Neural cell (in vitro differentiated cells): ENCODE measurements at regions not wholly inside any gene's neighbourhood (a gene's known extent, or its start where the extent isn't known, plus 50 kb on each side); places are given as distances from the start of the nearest gene placed in this dataset.

Source experiments
- H2AFZ ChIP-seq: fragments of 200-600, 300-800 bp; sonication (generic), shearing (Covaris generic); 2 replicates; pipeline ENCODE4 v1.6.0; 2014; ENCODE audit warnings: low read depth, mild to moderate bottlenecking, antibody characterized with exemption, low read length, moderate library complexity
- H3F3A ChIP-seq: fragments of 200-600 bp; shearing (Covaris generic); 2 replicates; pipeline ENCODE4 v1.6.1; 2016; ENCODE audit warnings: mild to moderate bottlenecking, moderate library complexity, mixed read lengths, antibody characterized with exemption, low read length; ENCODE audit not compliant: insufficient read depth, poor library complexity, severe bottlenecking
- H3K27ac ChIP-seq: fragments of 200-600, 300-800 bp; sonication (generic), shearing (Covaris generic); 2 replicates; pipeline ENCODE4 v1.5.1; 2014; ENCODE audit warnings: mild to moderate bottlenecking, low read length, moderate library complexity
- H3K27me3 ChIP-seq: fragments of 300-800, 200-600 bp; sonication (generic), shearing (Covaris generic); 2 replicates; pipeline ENCODE4 v1.6.0; 2014; ENCODE audit warnings: mild to moderate bottlenecking, low read depth, low read length, moderate library complexity; ENCODE audit not compliant: insufficient read depth
- H3K36me3 ChIP-seq: fragments of 300-800, 200-600 bp; sonication (generic), shearing (Covaris generic); 2 replicates; pipeline ENCODE4 v1.5.1; 2014; ENCODE audit warnings: mild to moderate bottlenecking, antibody characterized with exemption, low read length, moderate library complexity; ENCODE audit not compliant: insufficient read depth
- H3K4me2 ChIP-seq: fragments of 300-800, 200-600 bp; sonication (generic), shearing (Covaris generic); 2 replicates; pipeline ENCODE4 v1.6.0; 2014; ENCODE audit warnings: mild to moderate bottlenecking, low read length
- H3K4me3 ChIP-seq: fragments of 300-800, 200-600 bp; sonication (generic), shearing (Covaris generic); 2 replicates; pipeline ENCODE4 v1.5.1; 2014; ENCODE audit warnings: mild to moderate bottlenecking, low read length, moderate library complexity
- H3K79me2 ChIP-seq: fragments of 200-600 bp; shearing (Covaris generic); replicated peaks from 2 replicates; pipeline ENCODE4 v1.6.0; 2014; ENCODE audit warnings: mild to moderate bottlenecking, low read length, moderate library complexity; ENCODE audit not compliant: insufficient read depth
- H3K9ac ChIP-seq: fragments of 300-800, 200-600 bp; sonication (generic), shearing (Covaris generic); 2 replicates; pipeline ENCODE4 v1.6.1; 2016; ENCODE audit warnings: mild to moderate bottlenecking, low read length, mixed read lengths
- H3K9me2 ChIP-seq: fragments of 200-600 bp; shearing (Covaris generic); 2 replicates; pipeline ENCODE4 v1.6.1; 2016; ENCODE audit warnings: mild to moderate bottlenecking, low read length, mixed read lengths; ENCODE audit not compliant: insufficient read depth
- H3K9me3 ChIP-seq: fragments of 200-600, 300-800 bp; sonication (generic), shearing (Covaris generic); 2 replicates; pipeline ENCODE4 v1.6.1; 2016; ENCODE audit warnings: mild to moderate bottlenecking, mixed run types, low read length, moderate library complexity, mixed read lengths
- H4K20me1 ChIP-seq: fragments of 200-600 bp; shearing (Covaris generic); 2 replicates; pipeline ENCODE4 v1.6.1; 2016; ENCODE audit warnings: mild to moderate bottlenecking, mixed run types; ENCODE audit not compliant: insufficient read depth
- CTCF ChIP-seq: fragments of 450-650 bp; IDR thresholded peaks from 2 replicates; pipeline ENCODE4 v1.5.1; 2014; ENCODE audit warnings: antibody characterized with exemption, mild to moderate bottlenecking, moderate library complexity; ENCODE audit not compliant: poor library complexity, severe bottlenecking
- EP300 ChIP-seq: fragments of 450-650 bp; conservative IDR thresholded peaks from 2 replicates; pipeline ENCODE4 v1.6.1; 2014; ENCODE audit warnings: antibody characterized with exemption, mild to moderate bottlenecking, moderate library complexity; ENCODE audit not compliant: poor library complexity, severe bottlenecking
- EZH2 ChIP-seq: fragments of 200-600, 300-800 bp; shearing (Covaris generic), sonication (generic); IDR thresholded peaks from 2 replicates; pipeline ENCODE4 v1.6.1; 2014; ENCODE audit warnings: antibody characterized with exemption, low read length, borderline replicate concordance, mild to moderate bottlenecking; ENCODE audit not compliant: insufficient read depth, poor library complexity, severe bottlenecking
- MXI1 ChIP-seq: fragments of 450-650 bp; conservative IDR thresholded peaks from 2 replicates; pipeline ENCODE4 v1.6.1; 2014; ENCODE audit warnings: antibody characterized with exemption, mild to moderate bottlenecking; ENCODE audit not compliant: poor library complexity, severe bottlenecking
- POLR2AphosphoS5 ChIP-seq: IDR thresholded peaks from 2 replicates; pipeline ENCODE4 v1.6.1; 2012
- RAD21 ChIP-seq: fragments of 450-650 bp; conservative IDR thresholded peaks from 2 replicates; pipeline ENCODE4 v1.6.1; 2014; ENCODE audit warnings: antibody characterized with exemption, mild to moderate bottlenecking, moderate library complexity
- REST ChIP-seq: IDR thresholded peaks from 2 replicates; pipeline ENCODE4 v1.6.1; 2012; ENCODE audit warnings: borderline replicate concordance
- SMC3 ChIP-seq: fragments of 450-650 bp; conservative IDR thresholded peaks from 2 replicates; pipeline ENCODE4 v1.6.1; 2014; ENCODE audit warnings: antibody characterized with exemption, mild to moderate bottlenecking, moderate library complexity; ENCODE audit not compliant: poor library complexity
- TAF1 ChIP-seq: IDR thresholded peaks from 2 replicates; pipeline ENCODE4 v1.6.1; 2012; ENCODE audit warnings: low read depth

- H3K9ac ChIP-seq: no peak overlapping the region
- no peaks in the 10 kb centered on the region for H3K9me3 ChIP-seq
- no peak overlapping the region for H3K4me2 ChIP-seq
- H3K4me3 ChIP-seq: no peak overlapping the region
- no peaks in the 10 kb centered on the region for H3K36me3 ChIP-seq
- no peaks in the 10 kb centered on the region for H4K20me1 ChIP-seq
- H3K79me2 ChIP-seq: no peaks in the 10 kb centered on the region
- no peaks in the 10 kb centered on the region for H3K27me3 ChIP-seq
- H3F3A ChIP-seq: no peaks in the 10 kb centered on the region
- H3K9me2 ChIP-seq: no peaks in the 10 kb centered on the region
- no peak overlapping the region for H2AFZ ChIP-seq
- H3K27ac ChIP-seq: no peak overlapping the region
- TF ChIP-seq CTCF: no peak
- TF ChIP-seq REST: no peak
- TF ChIP-seq TAF1: no peak
- TF ChIP-seq MXI1: no peak
- TF ChIP-seq POLR2AphosphoS5: no peak
- no peak for TF ChIP-seq RAD21
- TF ChIP-seq SMC3: no peak
- no peak for TF ChIP-seq EZH2
- no peak for TF ChIP-seq EP300
Observed at GRCh38 chr18:43514747-43515146, 237.5 kb upstream of the SYT4 start.

- Histone ChIP-seq H3K4me2 (no peak overlapping the region), H3K9me3 (no peaks in the 10 kb centered on the region), H3K4me3 (no peak overlapping the region), H3K79me2 (no peaks in the 10 kb centered on the region), H3K27me3 (no peaks in the 10 kb centered on the region), H3K9me2 (no peaks in the 10 kb centered on the region), H3K27ac (no peak overlapping the region), H3K9ac (no peak overlapping the region), H3F3A (no peaks in the 10 kb centered on the region), H2AFZ (no peak overlapping the region), H3K36me3 (no peaks in the 10 kb centered on the region), H4K20me1 (no peaks in the 10 kb centered on the region)
- TF ChIP-seq TAF1 (no peak), EP300 (no peak), RAD21 (no peak), MXI1 (no peak), CTCF (no peak)
Observed at GRCh38 chr18:43515481-43515880, 238.2 kb upstream of the SYT4 start.
